SK-N-MC (cell line): ENCODE measurements at regions not wholly inside any gene's neighbourhood (a gene's known extent, or its start where the extent isn't known, plus 50 kb on each side); places are given as distances from the start of the nearest gene placed in this dataset.
"Not testable (repeated sequence)": the region's sequence is repeated elsewhere in the genome, so short reads cannot be mapped to it uniquely, and the experiment has no call there.

Source experiments
- DNase-seq: peaks from one replicate; pipeline ENCODE4 v3.0.0-alpha.2; 2011; ENCODE audit warnings: low read depth, low spot score
- H3K27ac ChIP-seq: fragments of 200-600 bp; sonication (generic); 2 replicates; pipeline ENCODE4 v1.5.1; 2016; ENCODE audit warnings: mixed run types
- H3K36me3 ChIP-seq: fragments of 200-600 bp; sonication (generic); 2 replicates; pipeline ENCODE4 v1.6.1; 2017; ENCODE audit warnings: antibody characterized with exemption, low read length, mixed read lengths; ENCODE audit not compliant: insufficient read depth
- H3K4me3 ChIP-seq: fragments of 200-600 bp; sonication (generic); 2 replicates; pipeline ENCODE4 v1.5.1; 2016
- H3K9ac ChIP-seq: fragments of 200-600 bp; sonication (generic); 2 replicates; pipeline ENCODE4 v1.8.0; 2017; ENCODE audit warnings: mixed run types, mixed read lengths; ENCODE audit not compliant: insufficient read length
- H3K9me3 ChIP-seq: fragments of 200-600 bp; sonication (generic); 2 replicates; pipeline ENCODE4 v1.6.1; 2017; ENCODE audit warnings: low read depth, mild to moderate bottlenecking, antibody characterized with exemption, low read length, moderate library complexity, mixed read lengths
- EZH2 ChIP-seq: fragments of 200-600 bp; sonication (generic); IDR thresholded peaks from one replicate; pipeline ENCODE4 v1.6.1; 2017; ENCODE audit warnings: antibody characterized with exemption
- FOXP2 ChIP-seq: optimal IDR thresholded peaks from 2 replicates; pipeline ENCODE3; 2011; ENCODE audit warnings: mild to moderate bottlenecking, moderate library complexity; ENCODE audit not compliant: insufficient read depth; ENCODE audit errors: extremely low read length, control extremely low read depth
- POLR2AphosphoS5 ChIP-seq: IDR thresholded peaks from 2 replicates; pipeline ENCODE4 v1.6.1; 2012; ENCODE audit warnings: mild to moderate bottlenecking, low read depth, low read length, borderline replicate concordance

- H3K9me3 ChIP-seq, result no peaks in the 10 kb centered on the region
- DNase-seq, result no peak
- H3K9ac ChIP-seq, result no peak overlapping the region
- no peak overlapping the region for H3K27ac ChIP-seq
- H3K36me3 ChIP-seq, result no peaks in the 10 kb centered on the region
- no peak for TF ChIP-seq FOXP2
- TF ChIP-seq EZH2, result no peak
- no peak for TF ChIP-seq POLR2AphosphoS5
- H3K4me3 ChIP-seq, result no peak overlapping the region
Observed at GRCh38 chr21:18782721-18783120, 379.1 kb upstream of the TMPRSS15 start.

- TF ChIP-seq EZH2, result no peak
- TF ChIP-seq FOXP2, result no peak
- no peak for TF ChIP-seq POLR2AphosphoS5
- H3K27ac ChIP-seq, result no peak overlapping the region
- H3K9ac ChIP-seq, result no peak overlapping the region
- H3K36me3 ChIP-seq, result no peaks in the 10 kb centered on the region
- no peak for DNase-seq
- H3K4me3 ChIP-seq, result no peak overlapping the region
- H3K9me3 ChIP-seq, result no peaks in the 10 kb centered on the region
Observed at GRCh38 chr21:18801468-18801867, 397.9 kb upstream of the TMPRSS15 start.

- H3K36me3 ChIP-seq, result no peaks in the 10 kb centered on the region
- no peak for DNase-seq
- no peak for TF ChIP-seq FOXP2
- no peak for TF ChIP-seq POLR2AphosphoS5
- TF ChIP-seq EZH2, result no peak
- H3K9me3 ChIP-seq, result no peaks in the 10 kb centered on the region
- no peak overlapping the region for H3K27ac ChIP-seq
- H3K4me3 ChIP-seq, result no peak overlapping the region
- H3K9ac ChIP-seq, result no peak overlapping the region
Observed at GRCh38 chr21:18803624-18804023, 400.0 kb upstream of the TMPRSS15 start.

- DNase-seq, result no peak
- no peak overlapping the region for H3K9ac ChIP-seq
- no peak overlapping the region for H3K27ac ChIP-seq
- no peak overlapping the region for H3K4me3 ChIP-seq
- H3K9me3 ChIP-seq, result no peaks in the 10 kb centered on the region
- no peaks in the 10 kb centered on the region for H3K36me3 ChIP-seq
- TF ChIP-seq FOXP2, result no peak
- no peak for TF ChIP-seq EZH2
- no peak for TF ChIP-seq POLR2AphosphoS5
Observed at GRCh38 chr21:18810136-18810535, 406.6 kb upstream of the TMPRSS15 start.

- TF ChIP-seq FOXP2 (no peak), EZH2 (no peak)
- Histone ChIP-seq H3K36me3 (no peaks in the 10 kb centered on the region), H3K27ac (no peak overlapping the region), H3K4me3 (no peak overlapping the region), H3K9me3 (no peaks in the 10 kb centered on the region), H3K9ac (no peak overlapping the region)
- DNase-seq, result no peak
Observed at GRCh38 chr21:18812308-18812707, 408.7 kb upstream of the TMPRSS15 start.

- Histone ChIP-seq H3K9ac (no peak overlapping the region), H3K36me3 (no peaks in the 10 kb centered on the region), H3K4me3 (no peak overlapping the region), H3K27ac (no peak overlapping the region), H3K9me3 (no peaks in the 10 kb centered on the region)
- TF ChIP-seq EZH2 (no peak), FOXP2 (no peak), POLR2AphosphoS5 (no peak)
- DNase-seq, result no peak
Observed at GRCh38 chr21:18819507-18819906, 415.9 kb upstream of the TMPRSS15 start.

- DNase-seq, result no peak
- H3K27ac ChIP-seq, result no peak overlapping the region
- H3K36me3 ChIP-seq, result no peaks in the 10 kb centered on the region
- H3K4me3 ChIP-seq, result no peak overlapping the region
- TF ChIP-seq POLR2AphosphoS5 (no peak), EZH2 (no peak), FOXP2 (no peak)
- H3K9me3 ChIP-seq, result no peaks in the 10 kb centered on the region
- no peak overlapping the region for H3K9ac ChIP-seq
Observed at GRCh38 chr21:18826562-18826961, 423.0 kb upstream of the TMPRSS15 start.

- DNase-seq, result no peak
- Histone ChIP-seq H3K4me3 (no peak overlapping the region), H3K9me3 (no peaks in the 10 kb centered on the region), H3K9ac (no peak overlapping the region), H3K27ac (no peak overlapping the region), H3K36me3 (no peaks in the 10 kb centered on the region)
- TF ChIP-seq FOXP2 (no peak), POLR2AphosphoS5 (no peak), EZH2 (no peak)
Observed at GRCh38 chr21:18831942-18832676, 428.5 kb upstream of the TMPRSS15 start.

GRCh38 chr21:18832950-18833349, 429.4 kb upstream of the TMPRSS15 start:
- Histone ChIP-seq H3K36me3 (no peaks in the 10 kb centered on the region), H3K4me3 (no peak overlapping the region), H3K9me3 (no peaks in the 10 kb centered on the region), H3K9ac (no peak overlapping the region), H3K27ac (no peak overlapping the region)
- TF ChIP-seq POLR2AphosphoS5, result no peak
- no peak for TF ChIP-seq FOXP2
- TF ChIP-seq EZH2, result no peak
- no peak for DNase-seq

- H3K27ac ChIP-seq, H3K9me3 ChIP-seq, H3K9ac ChIP-seq, H3K4me3 ChIP-seq, H3K36me3 ChIP-seq, DNase-seq: not testable (repeated sequence)
Observed at GRCh38 chr21:18834121-18834520, 430.5 kb upstream of the TMPRSS15 start.
